IMR-90 (cell line): ENCODE measurements at regions not wholly inside any gene's neighbourhood (a gene's known extent, or its start where the extent isn't known, plus 50 kb on each side); places are given as distances from the start of the nearest gene placed in this dataset.

Experiments used
- ATAC-seq: fragments of 200-7000 bp; cut with Tn5 transposase; 2 replicates; pipeline ENCODE4 v1.9.1; 2020; ENCODE audit warnings: low read depth, mild to moderate bottlenecking, moderate library complexity
- BruUV-seq: library from RNA; stranded (reverse); fragments of 400-500 nt; replicated peaks from 2 replicates; lab custom pipeline; 2021; lab: Mats Ljungman, UMichigan
- CTCF ChIA-PET: fragments of 300-600 bp; formaldehyde crosslinking; extraction: SDS; loops from one replicate; lab custom pipeline; 2021; ENCODE audit warnings: antibody characterized with exemption; lab: Yijun Ruan, JAX
- POLR2A ChIA-PET: fragments of 300-600 bp; sonication (Branson Sonifier 250); formaldehyde crosslinking; loops from one replicate; lab custom pipeline; 2022; ENCODE audit warnings: antibody characterized with exemption; ENCODE audit not compliant: unreplicated experiment; lab: Charles Lee
- DNase-seq: peaks from one replicate; pipeline ENCODE4 v3.0.0; 2013
- H2AFZ ChIP-seq: replicated peaks from 2 replicates; pipeline ENCODE3; 2013; ENCODE audit warnings: low read length, mild to moderate bottlenecking; ENCODE audit not compliant: poor library complexity
- H2AK5ac ChIP-seq: 2 replicates; pipeline ENCODE4 v1.6.1; 2013; ENCODE audit warnings: low read depth, low read length, inconsistent platforms
- H2AK9ac ChIP-seq: replicated peaks from 2 replicates; pipeline ENCODE3; 2013; ENCODE audit warnings: mild to moderate bottlenecking, low read depth, low read length, moderate library complexity; ENCODE audit not compliant: poor library complexity
- H2BK120ac ChIP-seq: 2 replicates; pipeline ENCODE4 v1.6.1; 2013; ENCODE audit warnings: low read depth, low read length, inconsistent platforms
- H2BK15ac ChIP-seq: 3 replicates; pipeline ENCODE4 v1.6.1; 2013; ENCODE audit warnings: low read depth, low read length, inconsistent platforms
- H2BK20ac ChIP-seq: 2 replicates; pipeline ENCODE4 v1.6.1; 2013; ENCODE audit warnings: low read depth, mild to moderate bottlenecking, inconsistent platforms, low read length, moderate library complexity
- H2BK5ac ChIP-seq: 2 replicates; pipeline ENCODE4 v1.6.1; 2013; ENCODE audit warnings: mild to moderate bottlenecking, low read depth, low read length, inconsistent platforms; ENCODE audit not compliant: poor library complexity, severe bottlenecking
- H3K14ac ChIP-seq: replicated peaks from 2 replicates; pipeline ENCODE4 v1.6.1; 2013; ENCODE audit warnings: low read depth, low read length, inconsistent platforms
- H3K18ac ChIP-seq: 2 replicates; pipeline ENCODE4 v1.6.1; 2013; ENCODE audit warnings: low read depth, low read length, control low read depth
- H3K23ac ChIP-seq: 2 replicates; pipeline ENCODE4 v1.6.1; 2013; ENCODE audit warnings: low read depth, low read length, inconsistent platforms
- H3K27ac ChIP-seq: 2 replicates; pipeline ENCODE4 v1.5.1; 2013; ENCODE audit warnings: mild to moderate bottlenecking, control low read depth, low read length; ENCODE audit not compliant: insufficient read depth
- H3K27me3 ChIP-seq: 2 replicates; pipeline ENCODE4 v1.6.1; 2013; ENCODE audit warnings: low read length; ENCODE audit not compliant: control insufficient read depth, insufficient read depth
- H3K36me3 ChIP-seq: 2 replicates; pipeline ENCODE4 v1.6.1; 2013; ENCODE audit warnings: low read length, mixed read lengths; ENCODE audit not compliant: control insufficient read depth, insufficient read depth
- H3K4ac ChIP-seq: 2 replicates; pipeline ENCODE4 v1.6.1; 2013; ENCODE audit warnings: low read depth, low read length, inconsistent platforms
- H3K4me1 ChIP-seq: 2 replicates; pipeline ENCODE4 v1.6.1; 2013; ENCODE audit warnings: low read length, mixed read lengths; ENCODE audit not compliant: control insufficient read depth, insufficient read depth
- H3K4me2 ChIP-seq: 2 replicates; pipeline ENCODE4 v1.6.1; 2013; ENCODE audit warnings: low read depth, mild to moderate bottlenecking, control low read depth, low read length, moderate library complexity
- H3K4me3 ChIP-seq: 2 replicates; pipeline ENCODE4 v1.5.1; 2013; ENCODE audit warnings: low read depth, mild to moderate bottlenecking, control low read depth, low read length, moderate library complexity; ENCODE audit not compliant: insufficient read depth
- H3K56ac ChIP-seq: 2 replicates; pipeline ENCODE4 v1.6.1; 2013; ENCODE audit warnings: low read length, inconsistent platforms; ENCODE audit not compliant: insufficient read depth; ENCODE audit errors: extremely low read depth
- H3K79me1 ChIP-seq, 2 experiments: 2 replicates each; pipeline ENCODE4 v1.6.1; 2013; ENCODE audit warnings: low read length in 2 of 2, inconsistent platforms in 1 of 2, low read depth in 1 of 2
- H3K9ac ChIP-seq: 2 replicates; pipeline ENCODE4 v1.6.1; 2013; ENCODE audit warnings: low read depth, low read length, control low read depth
- H3K9me1 ChIP-seq: 2 replicates; pipeline ENCODE4 v1.6.1; 2013; ENCODE audit warnings: low read length, inconsistent platforms; ENCODE audit not compliant: insufficient read depth
- H3K9me3 ChIP-seq: 2 replicates; pipeline ENCODE4 v1.6.1; 2013; ENCODE audit warnings: low read length; ENCODE audit not compliant: control insufficient read depth, insufficient read depth
- H4K20me1 ChIP-seq: 2 replicates; pipeline ENCODE4 v1.6.1; 2013; ENCODE audit warnings: low read length, inconsistent platforms; ENCODE audit not compliant: insufficient read depth
- H4K5ac ChIP-seq: 2 replicates; pipeline ENCODE4 v1.6.1; 2013; ENCODE audit warnings: mild to moderate bottlenecking, low read depth, low read length, control low read depth
- H4K8ac ChIP-seq, 2 experiments: 2 replicates each; pipeline ENCODE4 v1.6.1; 2013; ENCODE audit warnings: low read depth in 2 of 2, low read length in 2 of 2, control low read depth in 1 of 2, inconsistent platforms in 1 of 2
- H4K91ac ChIP-seq: 2 replicates; pipeline ENCODE4 v1.6.1; 2013; ENCODE audit warnings: low read depth, low read length, inconsistent platforms; ENCODE audit not compliant: insufficient read depth
- MAZ ChIP-seq: IDR thresholded peaks from 2 replicates; pipeline ENCODE4 v1.6.1; 2012; ENCODE audit warnings: low read depth, mild to moderate bottlenecking, low read length, improper control_type of control experiment, moderate library complexity, borderline replicate concordance
- POLR2A ChIP-seq: IDR thresholded peaks from 2 replicates; pipeline ENCODE4 v1.6.1; 2012; ENCODE audit warnings: mild to moderate bottlenecking, low read depth, low read length
- whole genome bisulfite sequencing, 2 experiments: methylation state at CpG; one replicate each; pipeline versions ENCODE4 v1.1.5 to v1.1.7; 2013; ENCODE audit warnings: missing lambda C conversion rate in 2 of 2; ENCODE audit not compliant: insufficient read length in 1 of 2; ENCODE audit errors: extremely low coverage in 2 of 2; 5-methylcytosine and 5-hydroxymethylcytosine counted together
- dilution Hi-C: fragments of 300-500 bp; cut with HindIII; formaldehyde crosslinking; loops from one replicate; pipeline ENCODE4 v1.14.3; 2018; ENCODE audit warnings: low sequenced_read_pairs; ENCODE audit not compliant: unreplicated experiment
- in situ Hi-C: fragments of 300-500 bp; cut with MboI; formaldehyde crosslinking; loops from 3 replicates; pipeline ENCODE4 v1.14.3; 2019; ENCODE audit warnings: low sequenced_read_pairs, inconsistent platforms, mixed read lengths
- intact Hi-C: fragments of 100-400 bp; cut with micrococcal nuclease; formaldehyde crosslinking; loops from 2 replicates; pipeline ENCODE4 v1.10.0; 2022

DNA sequence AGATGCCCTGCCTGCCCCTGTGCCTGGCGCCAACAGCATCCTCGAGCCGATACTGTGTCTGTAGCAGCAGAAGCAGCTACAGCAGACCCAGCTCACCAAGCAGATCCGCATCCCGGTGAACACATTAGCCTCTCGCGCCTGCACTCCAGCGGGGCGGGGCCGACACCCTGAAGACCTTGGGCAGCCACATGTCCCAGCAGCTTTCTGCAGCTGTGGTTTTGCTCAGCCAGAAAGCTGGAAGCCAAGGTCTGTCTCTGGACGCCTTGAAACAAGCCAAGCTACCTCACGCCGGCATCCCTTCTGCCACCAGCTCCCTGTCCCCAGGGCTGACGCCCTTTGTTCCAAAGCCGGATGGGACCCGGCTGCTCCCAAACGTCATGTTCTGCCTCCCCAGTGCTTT, 59.6 kb downstream of the ACTBL2 start:
- no peak overlapping the region; the same call in 1 of the 2 replicates for H2AK5ac ChIP-seq
- no peak overlapping the region for H2AK9ac ChIP-seq
- no peak overlapping the region for H2BK15ac ChIP-seq
- dilution Hi-C loops: no loop called here
- no peak overlapping the region for H3K14ac ChIP-seq
- BruUV-seq: no TSS peak
- no peak overlapping the region for H4K91ac ChIP-seq
- no peak overlapping the region for H2AFZ ChIP-seq
- H2BK20ac ChIP-seq: no peak overlapping the region
- H3K27me3 ChIP-seq: no peaks in the 10 kb centered on the region
- WGBS, 2 experiments: 100% methylated on average over 4 of the region's 17 CpGs; no CpG with 5 or more reads in 1 of the 2 experiments
- H3K4me2 ChIP-seq: no peak overlapping the region
- ATAC-seq (no peak), DNase-seq (no peak)
- intact Hi-C loops: no loop called here
- TF ChIP-seq POLR2A (no peak), MAZ (no peak)
- no peaks in the 10 kb centered on the region for H4K20me1 ChIP-seq
- ChIA-PET POLR2A (no interaction called here), CTCF (interaction anchor here (0.6 kb wide), 1 partner anchor 17 kb away, joined by 3 read pairs; no protein-coding TSS in a partner anchor)
- H3K9me1 ChIP-seq: no peaks in the 10 kb centered on the region
- no peaks in the 10 kb centered on the region for H3K79me1 ChIP-seq
- no peaks in the 10 kb centered on the region for H3K4me1 ChIP-seq
- H3K36me3 ChIP-seq: no peaks in the 10 kb centered on the region
- no peak overlapping the region for H3K18ac ChIP-seq
- H4K5ac ChIP-seq: no peak overlapping the region
- H3K4ac ChIP-seq: no peak overlapping the region
- no peak overlapping the region for H4K8ac ChIP-seq
- H3K27ac ChIP-seq: no peak overlapping the region
- H3K9ac ChIP-seq: no peak overlapping the region
- no peak overlapping the region for H2BK120ac ChIP-seq
- no peak overlapping the region for H2BK5ac ChIP-seq
- no peaks in the 10 kb centered on the region; the same call in 1 of the 2 replicates for H3K9me3 ChIP-seq
- no peak overlapping the region for H3K56ac ChIP-seq
- in situ Hi-C loops: loop anchor here (25.0 kb wide), 1 partner anchor 1039 kb away; the partner anchor contains the start of gene PLK2
- no peak overlapping the region for H3K23ac ChIP-seq
- H3K4me3 ChIP-seq: no peak overlapping the region
